D721Med (cell line): ENCODE measurements at regions not wholly inside any gene's neighbourhood (a gene's known extent, or its start where the extent isn't known, plus 50 kb on each side); places are given as distances from the start of the nearest gene placed in this dataset.
"Not testable (repeated sequence)": the region's sequence is repeated elsewhere in the genome, so short reads cannot be mapped to it uniquely, and the experiment has no call there.

Source experiments
- DNase-seq: peaks from one replicate; pipeline ENCODE4 v3.0.0; 2011; ENCODE audit warnings: low spot score; ENCODE audit not compliant: insufficient read length
- FAIRE-seq: peaks from 2 replicates; lab custom pipeline; 2011; peaks lifted over from hg19 to GRCh38; lab: Jason Lieb, UNC
- CTCF ChIP-seq: IDR thresholded peaks from 2 replicates; pipeline ENCODE4 v1.5.1; 2012; ENCODE audit warnings: mild to moderate bottlenecking, control low read depth; ENCODE audit not compliant: insufficient read depth; ENCODE audit errors: missing control alignments

GRCh38 chr2:157015015-157015575 is 242.4 kb upstream of the GALNT5 start:
- FAIRE-seq (no peak), DNase-seq (no peak)
- no peak for TF ChIP-seq CTCF

- FAIRE-seq, DNase-seq: not testable (repeated sequence)
Observed at GRCh38 chr2:157023264-157023663, 234.2 kb upstream of the GALNT5 start.

GRCh38 chr2:157024129-157024528 is 233.4 kb upstream of the GALNT5 start:
- FAIRE-seq (no peak), DNase-seq (no peak)
- no peak for TF ChIP-seq CTCF

- TF ChIP-seq CTCF = no peak
- DNase-seq = no peak
- FAIRE-seq = no peak
Observed at GRCh38 chr2:157032017-157032416, 225.5 kb upstream of the GALNT5 start.

- no peak for FAIRE-seq
- no peak for TF ChIP-seq CTCF
- DNase-seq = no peak
Observed at GRCh38 chr2:157036726-157037125, 220.8 kb upstream of the GALNT5 start.

- FAIRE-seq (no peak), DNase-seq (no peak)
- no peak for TF ChIP-seq CTCF
Observed at GRCh38 chr2:157043786-157044185, 213.7 kb upstream of the GALNT5 start.

GRCh38 chr2:157046396-157046795 is 211.1 kb upstream of the GALNT5 start:
- FAIRE-seq (no peak), DNase-seq (no peak)

More at GRCh38 chr2:157046396-157046795, 211.1 kb upstream of the GALNT5 start:
- TF ChIP-seq CTCF = no peak
